AG04449 (cell line): ENCODE measurements at regions not wholly inside any gene's neighbourhood (a gene's known extent, or its start where the extent isn't known, plus 50 kb on each side); places are given as distances from the start of the nearest gene placed in this dataset.

ENCODE experiments used
- CTCF ChIA-PET: fragments of 350-600 bp; formaldehyde crosslinking; extraction: SDS; loops from one replicate; lab custom pipeline; 2021; ENCODE audit warnings: antibody characterized with exemption; lab: Yijun Ruan, JAX
- POLR2A ChIA-PET: fragments of 400-600, 350-600 bp; formaldehyde crosslinking; extraction: SDS; loops from one replicate; lab custom pipeline; 2020; ENCODE audit warnings: antibody characterized with exemption, inconsistent platforms; lab: Yijun Ruan, JAX
- DNase-seq: peaks from one replicate; pipeline ENCODE4 v3.0.0-alpha.2; 2010; ENCODE audit warnings: low read depth, low spot score
- H3K4me3 ChIP-seq: 2 replicates; pipeline ENCODE4 v1.5.1; 2011; ENCODE audit warnings: low read depth, mild to moderate bottlenecking, control low read depth, low read length
- TF ChIP-seq, protein P1 (sequence below): IDR thresholded peaks from one replicate; pipeline ENCODE4 v1.5.1; 2011; ENCODE audit warnings: mild to moderate bottlenecking, moderate library complexity, low read length, control low read depth, inconsistent platforms; ENCODE audit not compliant: insufficient read depth; ENCODE audit errors: missing control alignments

DNA sequence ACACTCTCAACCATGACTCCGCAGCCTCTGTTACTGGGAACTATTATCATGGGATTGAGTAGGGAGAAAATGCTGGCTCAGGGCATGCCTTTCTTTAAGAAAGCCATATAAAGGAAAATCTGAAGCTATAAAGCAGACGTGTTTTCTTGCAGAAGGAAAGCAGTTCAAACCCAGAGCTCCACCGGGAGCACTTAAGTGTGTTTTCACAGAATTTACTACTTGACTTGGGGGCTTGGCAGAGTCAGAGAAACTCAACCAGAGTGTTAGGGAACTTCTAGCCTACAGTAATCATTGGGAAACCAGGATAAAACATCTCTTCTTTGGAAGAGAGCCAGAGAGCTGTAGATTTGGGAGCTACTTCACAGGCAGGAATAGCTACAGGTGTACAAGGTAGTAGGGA, 283.4 kb upstream of the ADRA1B start:
- TF ChIP-seq, protein P1, sequence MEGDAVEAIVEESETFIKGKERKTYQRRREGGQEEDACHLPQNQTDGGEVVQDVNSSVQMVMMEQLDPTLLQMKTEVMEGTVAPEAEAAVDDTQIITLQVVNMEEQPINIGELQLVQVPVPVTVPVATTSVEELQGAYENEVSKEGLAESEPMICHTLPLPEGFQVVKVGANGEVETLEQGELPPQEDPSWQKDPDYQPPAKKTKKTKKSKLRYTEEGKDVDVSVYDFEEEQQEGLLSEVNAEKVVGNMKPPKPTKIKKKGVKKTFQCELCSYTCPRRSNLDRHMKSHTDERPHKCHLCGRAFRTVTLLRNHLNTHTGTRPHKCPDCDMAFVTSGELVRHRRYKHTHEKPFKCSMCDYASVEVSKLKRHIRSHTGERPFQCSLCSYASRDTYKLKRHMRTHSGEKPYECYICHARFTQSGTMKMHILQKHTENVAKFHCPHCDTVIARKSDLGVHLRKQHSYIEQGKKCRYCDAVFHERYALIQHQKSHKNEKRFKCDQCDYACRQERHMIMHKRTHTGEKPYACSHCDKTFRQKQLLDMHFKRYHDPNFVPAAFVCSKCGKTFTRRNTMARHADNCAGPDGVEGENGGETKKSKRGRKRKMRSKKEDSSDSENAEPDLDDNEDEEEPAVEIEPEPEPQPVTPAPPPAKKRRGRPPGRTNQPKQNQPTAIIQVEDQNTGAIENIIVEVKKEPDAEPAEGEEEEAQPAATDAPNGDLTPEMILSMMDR, result no peak
- CTCF ChIA-PET, result no interaction called here
- no peak overlapping the region for H3K4me3 ChIP-seq
- no peak for DNase-seq
- POLR2A ChIA-PET, result no interaction called here

DNA sequence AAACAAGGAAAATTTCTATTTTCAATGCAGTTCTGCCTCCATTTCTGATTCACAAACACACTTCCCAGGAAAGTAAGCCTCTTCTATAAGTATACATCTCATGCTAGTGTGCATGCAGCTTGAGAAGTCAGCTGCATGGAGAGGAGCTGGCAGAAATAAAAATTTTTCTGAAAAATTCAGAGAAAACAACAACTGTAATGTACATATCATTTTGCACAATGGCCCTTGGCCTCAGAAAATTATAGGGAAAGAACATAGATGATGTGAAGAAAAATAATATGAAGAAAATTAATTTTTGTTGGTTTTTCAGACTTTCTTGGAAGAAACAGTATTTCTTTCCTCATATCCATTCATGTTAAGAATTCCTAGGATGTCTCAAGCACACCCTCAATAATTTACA, 277.8 kb upstream of the ADRA1B start:
- ChIA-PET CTCF (no interaction called here), POLR2A (no interaction called here)
- no peak for DNase-seq
- H3K4me3 ChIP-seq, result no peak overlapping the region
- TF ChIP-seq, protein P1, result no peak

DNA sequence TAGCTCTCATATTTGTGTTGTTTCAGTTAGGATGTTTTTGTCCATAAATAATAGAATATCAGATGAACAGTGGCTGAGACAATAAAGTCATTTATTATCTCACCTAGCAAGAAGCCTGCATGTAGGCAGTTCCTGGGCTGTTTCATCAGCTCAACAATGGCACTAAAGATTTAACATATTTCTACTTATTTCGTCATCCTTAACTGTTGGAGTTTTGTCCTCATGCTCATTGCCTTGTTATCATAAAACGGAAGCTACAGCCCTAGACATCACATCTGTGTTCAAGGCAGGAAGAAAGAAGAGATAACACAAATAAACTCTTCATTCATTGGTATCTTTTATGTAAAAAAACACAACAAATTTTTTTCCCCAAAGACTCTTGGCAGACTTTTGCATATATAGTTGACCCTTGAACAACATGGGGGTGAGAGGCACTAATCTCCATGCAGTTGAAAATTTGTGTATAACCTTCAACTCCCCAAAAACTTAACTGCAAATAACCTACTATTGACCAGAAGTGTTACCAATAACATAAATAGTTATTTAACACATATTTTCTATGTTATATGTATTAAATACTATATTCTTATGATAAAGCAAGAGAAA, 277.2 kb upstream of the ADRA1B start:
- TF ChIP-seq, protein P1, result no peak
- CTCF ChIA-PET, result interaction anchor here (1.0 kb wide), 1 partner anchor 10 kb away, joined by 4 read pairs; no protein-coding TSS in a partner anchor
- H3K4me3 ChIP-seq, result no peak overlapping the region
- no peak for DNase-seq
- POLR2A ChIA-PET, result no interaction called here

DNA sequence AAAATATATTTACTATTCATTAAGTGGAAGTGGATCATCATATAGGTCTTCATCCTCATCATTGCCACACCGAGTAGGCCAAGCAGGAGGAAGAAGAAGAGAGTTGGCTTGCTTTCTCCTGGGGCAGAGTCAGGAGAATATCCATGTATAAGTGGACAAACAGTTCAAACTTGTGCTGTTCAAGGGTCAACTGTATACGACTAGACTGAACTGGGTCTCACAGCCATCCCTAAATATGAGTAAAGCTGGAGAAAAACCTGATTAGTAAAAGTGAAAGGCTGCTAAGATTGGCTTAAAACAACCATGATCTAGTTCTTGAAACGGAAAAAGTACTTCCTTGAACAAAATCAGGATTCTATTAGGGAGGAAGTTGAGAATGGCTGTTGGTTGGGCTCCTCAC, 276.7 kb upstream of the ADRA1B start:
- TF ChIP-seq, protein P1, result no peak
- ChIA-PET CTCF (interaction anchor here (1.0 to 1.1 kb wide), 2 partner anchors 9 to 13 kb away, joined by 4 read pairs; no protein-coding TSS in a partner anchor), POLR2A (no interaction called here)
- no peak overlapping the region for H3K4me3 ChIP-seq
- no peak for DNase-seq

DNA sequence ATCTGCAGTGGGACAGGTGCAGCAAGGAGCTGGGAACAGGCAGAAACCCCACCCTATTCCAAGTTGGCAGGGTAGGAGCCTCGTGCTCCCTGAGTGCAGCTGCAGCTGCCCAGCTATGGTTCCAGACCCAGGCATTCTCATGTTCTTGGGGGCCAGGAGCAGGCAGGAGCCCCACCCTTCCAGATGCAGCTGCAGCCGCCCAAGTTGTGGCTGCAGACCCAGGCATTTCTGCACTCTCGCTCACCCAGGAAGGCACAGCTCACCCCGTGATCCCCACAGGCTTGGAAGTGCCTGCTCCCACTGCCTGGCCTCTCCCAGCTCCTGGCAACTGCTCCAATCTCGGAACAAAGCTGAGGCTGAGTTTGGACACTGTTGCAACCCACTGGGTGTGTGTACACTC, 275.8 kb upstream of the ADRA1B start:
- TF ChIP-seq, protein P1, result no peak

DNA sequence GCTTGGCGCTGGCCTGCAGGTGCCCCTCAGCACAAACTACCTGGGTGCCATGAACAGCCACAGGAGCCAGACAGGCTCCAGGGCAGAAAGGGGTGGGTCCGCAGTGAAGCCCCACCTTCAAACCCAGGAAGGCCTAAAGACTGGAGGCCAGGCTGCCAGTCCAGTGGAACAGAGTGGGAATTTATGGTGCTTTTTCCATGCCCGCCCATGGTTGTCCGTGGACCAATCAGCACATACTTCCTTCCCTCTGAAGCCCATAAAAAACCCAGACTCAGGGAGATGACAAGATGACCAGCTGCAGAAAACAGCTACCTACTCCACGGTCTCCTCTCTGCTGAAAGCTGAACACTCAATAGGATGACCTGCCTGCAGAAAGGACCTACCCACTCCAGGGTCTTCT, 275.4 kb upstream of the ADRA1B start:
- TF ChIP-seq, protein P1, result no peak
- ChIA-PET CTCF (no interaction called here), POLR2A (no interaction called here)
- no peak overlapping the region for H3K4me3 ChIP-seq
- DNase-seq, result no peak

More for the DNA sequence above, 275.8 kb upstream of the ADRA1B start:
- CTCF ChIA-PET, result interaction anchor here (1.0 to 1.1 kb wide), 2 partner anchors 9 to 13 kb away, joined by 4 read pairs; no protein-coding TSS in a partner anchor
- POLR2A ChIA-PET, result no interaction called here
- DNase-seq, result no peak
- no peak overlapping the region for H3K4me3 ChIP-seq
